IMR-90 (cell line): ENCODE measurements at regions not wholly inside any gene's neighbourhood (a gene's known extent, or its start where the extent isn't known, plus 50 kb on each side); places are given as distances from the start of the nearest gene placed in this dataset.

ENCODE experiments used
- ATAC-seq: fragments of 200-7000 bp; cut with Tn5 transposase; 2 replicates; pipeline ENCODE4 v1.9.1; 2020; ENCODE audit warnings: low read depth, mild to moderate bottlenecking, moderate library complexity
- BruUV-seq: library from RNA; stranded (reverse); fragments of 400-500 nt; replicated peaks from 2 replicates; lab custom pipeline; 2021; lab: Mats Ljungman, UMichigan
- CTCF ChIA-PET: fragments of 300-600 bp; formaldehyde crosslinking; extraction: SDS; loops from one replicate; lab custom pipeline; 2021; ENCODE audit warnings: antibody characterized with exemption; lab: Yijun Ruan, JAX
- POLR2A ChIA-PET: fragments of 300-600 bp; sonication (Branson Sonifier 250); formaldehyde crosslinking; loops from one replicate; lab custom pipeline; 2022; ENCODE audit warnings: antibody characterized with exemption; ENCODE audit not compliant: unreplicated experiment; lab: Charles Lee
- DNase-seq: peaks from one replicate; pipeline ENCODE4 v3.0.0; 2013
- H2AFZ ChIP-seq: replicated peaks from 2 replicates; pipeline ENCODE3; 2013; ENCODE audit warnings: low read length, mild to moderate bottlenecking; ENCODE audit not compliant: poor library complexity
- H2AK5ac ChIP-seq: 2 replicates; pipeline ENCODE4 v1.6.1; 2013; ENCODE audit warnings: low read depth, low read length, inconsistent platforms
- H2AK9ac ChIP-seq: replicated peaks from 2 replicates; pipeline ENCODE3; 2013; ENCODE audit warnings: mild to moderate bottlenecking, low read depth, low read length, moderate library complexity; ENCODE audit not compliant: poor library complexity
- H2BK120ac ChIP-seq: 2 replicates; pipeline ENCODE4 v1.6.1; 2013; ENCODE audit warnings: low read depth, low read length, inconsistent platforms
- H2BK15ac ChIP-seq: 3 replicates; pipeline ENCODE4 v1.6.1; 2013; ENCODE audit warnings: low read depth, low read length, inconsistent platforms
- H2BK20ac ChIP-seq: 2 replicates; pipeline ENCODE4 v1.6.1; 2013; ENCODE audit warnings: low read depth, mild to moderate bottlenecking, inconsistent platforms, low read length, moderate library complexity
- H2BK5ac ChIP-seq: 2 replicates; pipeline ENCODE4 v1.6.1; 2013; ENCODE audit warnings: mild to moderate bottlenecking, low read depth, low read length, inconsistent platforms; ENCODE audit not compliant: poor library complexity, severe bottlenecking
- H3K14ac ChIP-seq: replicated peaks from 2 replicates; pipeline ENCODE4 v1.6.1; 2013; ENCODE audit warnings: low read depth, low read length, inconsistent platforms
- H3K18ac ChIP-seq: 2 replicates; pipeline ENCODE4 v1.6.1; 2013; ENCODE audit warnings: low read depth, low read length, control low read depth
- H3K23ac ChIP-seq: 2 replicates; pipeline ENCODE4 v1.6.1; 2013; ENCODE audit warnings: low read depth, low read length, inconsistent platforms
- H3K27ac ChIP-seq: 2 replicates; pipeline ENCODE4 v1.5.1; 2013; ENCODE audit warnings: mild to moderate bottlenecking, control low read depth, low read length; ENCODE audit not compliant: insufficient read depth
- H3K27me3 ChIP-seq: 2 replicates; pipeline ENCODE4 v1.6.1; 2013; ENCODE audit warnings: low read length; ENCODE audit not compliant: control insufficient read depth, insufficient read depth
- H3K36me3 ChIP-seq: 2 replicates; pipeline ENCODE4 v1.6.1; 2013; ENCODE audit warnings: low read length, mixed read lengths; ENCODE audit not compliant: control insufficient read depth, insufficient read depth
- H3K4ac ChIP-seq: 2 replicates; pipeline ENCODE4 v1.6.1; 2013; ENCODE audit warnings: low read depth, low read length, inconsistent platforms
- H3K4me1 ChIP-seq: 2 replicates; pipeline ENCODE4 v1.6.1; 2013; ENCODE audit warnings: low read length, mixed read lengths; ENCODE audit not compliant: control insufficient read depth, insufficient read depth
- H3K4me2 ChIP-seq: 2 replicates; pipeline ENCODE4 v1.6.1; 2013; ENCODE audit warnings: low read depth, mild to moderate bottlenecking, control low read depth, low read length, moderate library complexity
- H3K4me3 ChIP-seq: 2 replicates; pipeline ENCODE4 v1.5.1; 2013; ENCODE audit warnings: low read depth, mild to moderate bottlenecking, control low read depth, low read length, moderate library complexity; ENCODE audit not compliant: insufficient read depth
- H3K56ac ChIP-seq: 2 replicates; pipeline ENCODE4 v1.6.1; 2013; ENCODE audit warnings: low read length, inconsistent platforms; ENCODE audit not compliant: insufficient read depth; ENCODE audit errors: extremely low read depth
- H3K79me1 ChIP-seq, 2 experiments: 2 replicates each; pipeline ENCODE4 v1.6.1; 2013; ENCODE audit warnings: low read length in 2 of 2, inconsistent platforms in 1 of 2, low read depth in 1 of 2
- H3K9ac ChIP-seq: 2 replicates; pipeline ENCODE4 v1.6.1; 2013; ENCODE audit warnings: low read depth, low read length, control low read depth
- H3K9me1 ChIP-seq: 2 replicates; pipeline ENCODE4 v1.6.1; 2013; ENCODE audit warnings: low read length, inconsistent platforms; ENCODE audit not compliant: insufficient read depth
- H3K9me3 ChIP-seq: 2 replicates; pipeline ENCODE4 v1.6.1; 2013; ENCODE audit warnings: low read length; ENCODE audit not compliant: control insufficient read depth, insufficient read depth
- H4K20me1 ChIP-seq: 2 replicates; pipeline ENCODE4 v1.6.1; 2013; ENCODE audit warnings: low read length, inconsistent platforms; ENCODE audit not compliant: insufficient read depth
- H4K5ac ChIP-seq: 2 replicates; pipeline ENCODE4 v1.6.1; 2013; ENCODE audit warnings: mild to moderate bottlenecking, low read depth, low read length, control low read depth
- H4K8ac ChIP-seq, 2 experiments: 2 replicates each; pipeline ENCODE4 v1.6.1; 2013; ENCODE audit warnings: low read depth in 2 of 2, low read length in 2 of 2, control low read depth in 1 of 2, inconsistent platforms in 1 of 2
- H4K91ac ChIP-seq: 2 replicates; pipeline ENCODE4 v1.6.1; 2013; ENCODE audit warnings: low read depth, low read length, inconsistent platforms; ENCODE audit not compliant: insufficient read depth
- BHLHE40 ChIP-seq: fragments of 150-350 bp; IDR thresholded peaks from 2 replicates; pipeline ENCODE4 v1.6.1; 2016; ENCODE audit warnings: mild to moderate bottlenecking, low read depth, low read length
- MAFK ChIP-seq: IDR thresholded peaks from 2 replicates; pipeline ENCODE4 v1.6.1; 2012; ENCODE audit warnings: low read depth, low read length, improper control_type of control experiment
- POLR2A ChIP-seq: IDR thresholded peaks from 2 replicates; pipeline ENCODE4 v1.6.1; 2012; ENCODE audit warnings: mild to moderate bottlenecking, low read depth, low read length
- WGBS, 2 experiments: methylation state at CpG; one replicate each; pipeline versions ENCODE4 v1.1.5 to v1.1.7; 2013; ENCODE audit warnings: missing lambda C conversion rate in 2 of 2; ENCODE audit not compliant: insufficient read length in 1 of 2; ENCODE audit errors: extremely low coverage in 2 of 2; 5-methylcytosine and 5-hydroxymethylcytosine counted together
- dilution Hi-C: fragments of 300-500 bp; cut with HindIII; formaldehyde crosslinking; loops from one replicate; pipeline ENCODE4 v1.14.3; 2018; ENCODE audit warnings: low sequenced_read_pairs; ENCODE audit not compliant: unreplicated experiment
- in situ Hi-C: fragments of 300-500 bp; cut with MboI; formaldehyde crosslinking; loops from 3 replicates; pipeline ENCODE4 v1.14.3; 2019; ENCODE audit warnings: low sequenced_read_pairs, inconsistent platforms, mixed read lengths
- intact Hi-C: fragments of 100-400 bp; cut with micrococcal nuclease; formaldehyde crosslinking; loops from 2 replicates; pipeline ENCODE4 v1.10.0; 2022

DNA sequence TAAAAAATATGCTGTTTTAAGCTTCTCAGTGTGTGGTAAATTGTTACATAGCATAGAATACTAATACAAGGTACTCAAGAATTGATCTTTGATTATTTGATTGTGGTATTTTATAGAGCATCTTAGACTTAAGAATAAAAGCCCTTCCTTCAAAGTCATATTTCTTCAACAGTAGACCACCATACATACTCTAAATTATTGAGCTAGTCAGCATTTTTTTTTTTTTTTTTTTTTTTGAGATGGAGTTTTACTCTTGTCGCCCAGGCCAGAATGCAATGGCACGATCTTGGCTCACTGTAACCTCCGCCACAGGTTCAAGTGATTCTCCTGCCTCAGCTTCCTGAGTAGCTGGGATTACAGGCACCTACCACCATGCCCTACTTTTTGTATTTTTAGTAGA lies 436.7 kb upstream of the LUZP2 start:
- Histone ChIP-seq H2BK5ac (no peak overlapping the region), H2BK20ac (no peak overlapping the region), H3K27me3 (no peaks in the 10 kb centered on the region), H3K9me1 (no peaks in the 10 kb centered on the region), H3K79me1 (no peaks in the 10 kb centered on the region), H3K4me3 (no peak overlapping the region), H3K36me3 (no peaks in the 10 kb centered on the region), H3K14ac (no peak overlapping the region), H2BK15ac (no peak overlapping the region), H2AFZ (no peak overlapping the region), H2AK5ac (no peak overlapping the region), H2BK120ac (no peak overlapping the region), H3K4me2 (no peak overlapping the region), H3K18ac (no peak overlapping the region), H3K27ac (no peak overlapping the region), H3K56ac (no peak overlapping the region), H4K20me1 (no peaks in the 10 kb centered on the region), H3K4me1 (no peaks in the 10 kb centered on the region), H3K9ac (no peak overlapping the region), H4K91ac (no peak overlapping the region), H3K9me3 (no peaks in the 10 kb centered on the region), H2AK9ac (no peak overlapping the region), H4K8ac (no peak overlapping the region), H4K5ac (no peak overlapping the region), H3K23ac (no peak overlapping the region), H3K4ac (no peak overlapping the region)
- DNase-seq (no peak), ATAC-seq (no peak)
- dilution Hi-C loops (no loop called here), intact Hi-C loops (no loop called here), in situ Hi-C loops (no loop called here)
- ChIA-PET POLR2A (no interaction called here), CTCF (interaction anchor here (0.6 kb wide), 1 partner anchor 140 kb away, joined by 3 read pairs; no protein-coding TSS in a partner anchor)
- BruUV-seq = no TSS peak
- peak; percentile 88 for TF ChIP-seq MAFK
- no peak for TF ChIP-seq BHLHE40
- no peak for TF ChIP-seq POLR2A
- WGBS, 2 experiments = no CpG with 5 or more reads among the region's 3 CpGs
